ENCODE measurements at regions not wholly inside any gene's neighbourhood (a gene's known extent, or its start where the extent isn't known, plus 50 kb on each side); places are given as distances from the start of the nearest gene placed in this dataset.

DNA sequence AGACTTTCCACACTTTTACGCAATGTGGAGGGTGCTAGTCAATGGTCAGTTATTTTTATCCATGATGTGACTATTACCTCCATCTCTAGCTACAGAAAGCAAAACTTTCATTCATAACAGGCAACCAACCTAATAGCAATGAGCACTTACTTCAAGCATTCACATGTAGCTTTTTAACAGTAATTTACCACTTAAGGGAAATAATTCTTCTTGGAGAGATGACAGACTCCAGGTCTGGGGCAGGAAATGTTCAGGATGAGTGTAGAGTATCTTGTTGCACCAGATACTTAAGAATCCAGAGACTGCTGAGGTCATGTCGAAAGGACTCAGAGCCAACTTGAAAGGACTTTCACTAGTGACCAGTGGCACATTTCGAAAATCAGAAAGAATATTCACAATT, 347.6 kb downstream of the CHRM3 start:
- no peak overlapping the region for H3K4me3 ChIP-seq (ENCODE audit: low read length)
- no peaks in the 10 kb centered on the region for H3K36me3 ChIP-seq (ENCODE audit: insufficient read depth, low read length)
- intact Hi-C loops (cut with DNase I, micrococcal nuclease), result no loop called here
- H3K4me1 ChIP-seq (ENCODE audit: insufficient read depth, low read length), result no peaks in the 10 kb centered on the region
- Mint-ChIP-seq H3K36me3 (ENCODE audit: low read depth) (no peaks in the 10 kb centered on the region), H3K4me3 (no peak overlapping the region), H3K4me1 (ENCODE audit: low read depth) (peaks cover 28% of the 10 kb centered on the region), H3K27ac (no peak overlapping the region), H3K9me3 (no peaks in the 10 kb centered on the region), H3K27me3 (no peaks in the 10 kb centered on the region)
- ATAC-seq (ENCODE audit: poor library complexity) (no peak), DNase-seq (no peak)
- TF ChIP-seq, protein P1, sequence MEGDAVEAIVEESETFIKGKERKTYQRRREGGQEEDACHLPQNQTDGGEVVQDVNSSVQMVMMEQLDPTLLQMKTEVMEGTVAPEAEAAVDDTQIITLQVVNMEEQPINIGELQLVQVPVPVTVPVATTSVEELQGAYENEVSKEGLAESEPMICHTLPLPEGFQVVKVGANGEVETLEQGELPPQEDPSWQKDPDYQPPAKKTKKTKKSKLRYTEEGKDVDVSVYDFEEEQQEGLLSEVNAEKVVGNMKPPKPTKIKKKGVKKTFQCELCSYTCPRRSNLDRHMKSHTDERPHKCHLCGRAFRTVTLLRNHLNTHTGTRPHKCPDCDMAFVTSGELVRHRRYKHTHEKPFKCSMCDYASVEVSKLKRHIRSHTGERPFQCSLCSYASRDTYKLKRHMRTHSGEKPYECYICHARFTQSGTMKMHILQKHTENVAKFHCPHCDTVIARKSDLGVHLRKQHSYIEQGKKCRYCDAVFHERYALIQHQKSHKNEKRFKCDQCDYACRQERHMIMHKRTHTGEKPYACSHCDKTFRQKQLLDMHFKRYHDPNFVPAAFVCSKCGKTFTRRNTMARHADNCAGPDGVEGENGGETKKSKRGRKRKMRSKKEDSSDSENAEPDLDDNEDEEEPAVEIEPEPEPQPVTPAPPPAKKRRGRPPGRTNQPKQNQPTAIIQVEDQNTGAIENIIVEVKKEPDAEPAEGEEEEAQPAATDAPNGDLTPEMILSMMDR (IDR thresholded peaks at IDR 0.05), result no peak
- H3K27ac ChIP-seq (ENCODE audit: low read depth in 1 of 2, low read length in 2 of 2), result no peak overlapping the region
- H3K9me3 ChIP-seq (ENCODE audit: control insufficient read depth in 1 of 2, insufficient read depth in 1 of 2, low read length in 2 of 2), result no peaks in the 10 kb centered on the region
- CTCF ChIA-PET, result no interaction called here
- POLR2A ChIA-PET, result interaction anchor here (0.7 to 1.1 kb wide), 3 partner anchors 11 to 19 kb away, joined by 3 to 4 read pairs (median 3); no protein-coding TSS in a partner anchor
- no peaks in the 10 kb centered on the region for H3K27me3 ChIP-seq (ENCODE audit: control insufficient read depth in 1 of 2, insufficient read depth in 2 of 2, low read length in 2 of 2)

DNA sequence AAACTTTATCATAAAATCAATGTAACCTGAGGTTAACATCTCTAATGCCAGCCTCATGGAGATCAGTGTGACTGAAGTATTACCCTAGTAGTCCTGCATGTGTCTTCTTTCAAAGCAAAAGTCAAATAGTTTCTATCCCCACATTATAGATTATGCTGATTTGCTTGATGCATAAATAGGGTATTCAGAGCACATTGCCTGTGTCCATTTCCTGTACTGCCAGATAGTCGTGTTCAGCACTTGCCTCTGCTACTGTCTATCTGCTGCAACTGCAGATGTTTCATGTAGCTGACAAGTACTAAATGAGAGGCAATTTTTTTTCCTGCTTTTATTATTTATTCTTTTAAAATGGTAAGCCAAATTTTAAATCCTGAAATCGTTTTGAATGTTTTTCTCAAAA, 348.7 kb downstream of the CHRM3 start:
- H3K4me1 Mint-ChIP-seq (ENCODE audit: low read depth), result peaks cover 38% of the 10 kb centered on the region
- ATAC-seq (ENCODE audit: poor library complexity), result peak; percentile 34
- intact Hi-C loops (cut with DNase I, micrococcal nuclease), result no loop called here
- Histone ChIP-seq H3K9me3 (ENCODE audit: control insufficient read depth in 1 of 2, insufficient read depth in 1 of 2, low read length in 2 of 2) (no peaks in the 10 kb centered on the region), H3K27me3 (ENCODE audit: control insufficient read depth in 1 of 2, insufficient read depth in 2 of 2, low read length in 2 of 2) (no peaks in the 10 kb centered on the region), H3K27ac (ENCODE audit: low read depth in 1 of 2, low read length in 2 of 2) (no peak overlapping the region), H3K36me3 (ENCODE audit: insufficient read depth, low read length) (no peaks in the 10 kb centered on the region), H3K4me1 (ENCODE audit: insufficient read depth, low read length) (no peaks in the 10 kb centered on the region), H3K4me3 (ENCODE audit: low read length) (no peak overlapping the region)
- no peaks in the 10 kb centered on the region for H3K27me3 Mint-ChIP-seq
- TF ChIP-seq, protein P1 (IDR thresholded peaks at IDR 0.05), result no peak
- ChIA-PET POLR2A (no interaction called here), CTCF (no interaction called here)
- no peak overlapping the region for H3K4me3 Mint-ChIP-seq
- no peaks in the 10 kb centered on the region for H3K36me3 Mint-ChIP-seq (ENCODE audit: low read depth)
- peaks cover 3% of the 10 kb centered on the region for H3K9me3 Mint-ChIP-seq
- H3K27ac Mint-ChIP-seq, result no peak overlapping the region
- DNase-seq, result no peak

DNA sequence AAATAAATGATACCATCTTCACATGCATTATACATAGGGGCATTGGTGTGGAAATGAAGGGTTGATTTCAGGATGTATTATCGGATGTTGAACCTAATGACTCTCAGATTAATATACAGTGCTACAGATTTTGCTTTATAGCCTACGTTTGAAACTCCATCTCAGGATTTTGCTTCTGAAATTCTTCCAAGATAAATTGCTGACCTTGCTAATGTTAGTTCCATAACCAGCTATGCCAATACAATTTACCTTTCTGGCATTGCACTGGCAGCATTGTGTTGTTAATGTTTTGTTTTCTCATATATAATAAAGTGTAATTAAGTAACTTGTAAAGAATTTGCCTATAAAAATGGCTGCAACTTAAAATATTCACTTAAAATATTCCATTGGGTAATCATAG, 350.1 kb downstream of the CHRM3 start:
- no peak for DNase-seq
- no peaks in the 10 kb centered on the region for H3K4me1 ChIP-seq (ENCODE audit: insufficient read depth, low read length)
- Mint-ChIP-seq H3K9me3 (peaks cover 3% of the 10 kb centered on the region), H3K4me1 (ENCODE audit: low read depth) (peaks cover 51% of the 10 kb centered on the region), H3K4me3 (no peak overlapping the region), H3K27me3 (no peaks in the 10 kb centered on the region), H3K36me3 (ENCODE audit: low read depth) (no peaks in the 10 kb centered on the region), H3K27ac (no peak overlapping the region)
- CTCF ChIA-PET, result no interaction called here
- TF ChIP-seq, protein P1 (IDR thresholded peaks at IDR 0.05), result no peak
- H3K36me3 ChIP-seq (ENCODE audit: insufficient read depth, low read length), result no peaks in the 10 kb centered on the region
- no peak for ATAC-seq (ENCODE audit: poor library complexity)
- H3K27me3 ChIP-seq (ENCODE audit: control insufficient read depth in 1 of 2, insufficient read depth in 2 of 2, low read length in 2 of 2), result no peaks in the 10 kb centered on the region
- intact Hi-C loops (cut with DNase I, micrococcal nuclease), result no loop called here
- H3K4me3 ChIP-seq (ENCODE audit: low read length), result no peak overlapping the region
- POLR2A ChIA-PET, result interaction anchor here (1.5 kb wide), 1 partner anchor 17 kb away, joined by 14 read pairs; no protein-coding TSS in a partner anchor
- H3K27ac ChIP-seq (ENCODE audit: low read depth in 1 of 2, low read length in 2 of 2), result no peak overlapping the region
- H3K9me3 ChIP-seq (ENCODE audit: control insufficient read depth in 1 of 2, insufficient read depth in 1 of 2, low read length in 2 of 2), result no peaks in the 10 kb centered on the region

All from CD4-positive, alpha-beta T cell (primary cell).